ENCODE measurements at regions not wholly inside any gene's neighbourhood (a gene's known extent, or its start where the extent isn't known, plus 50 kb on each side); places are given as distances from the start of the nearest gene placed in this dataset.

GRCh38 chr3:159082519-159082918 lies 280.7 kb downstream of the MFSD1 start:
- Histone ChIP-seq H3K9me2 (replicated peaks; ENCODE audit: insufficient read depth) (no peaks in the 10 kb centered on the region), H2AFZ (no peak overlapping the region), H3K27ac (no peak overlapping the region), H3K9me3 (ENCODE audit: low read depth) (no peaks in the 10 kb centered on the region), H3K4me3 (no peak overlapping the region), H3K79me2 (no peaks in the 10 kb centered on the region), H3K4me2 (no peak overlapping the region), H3K4me1 (ENCODE audit: insufficient read depth) (no peaks in the 10 kb centered on the region), H3K27me3 (no peaks in the 10 kb centered on the region), H4K20me1 (ENCODE audit: insufficient read depth, poor library complexity, severe bottlenecking) (no peaks in the 10 kb centered on the region), H3K36me3 (replicated peaks; ENCODE audit: insufficient read depth, low read depth) (no peaks in the 10 kb centered on the region)
- no peak for DNase-seq (ENCODE audit: low spot score)
- TF ChIP-seq EZH2 (IDR thresholded peaks at IDR 0.05; ENCODE audit: borderline replicate concordance), result no peak
- no peak for TF ChIP-seq CTCF (IDR thresholded peaks at IDR 0.05; ENCODE audit: poor library complexity)
- no peak for TF ChIP-seq EZH2phosphoT487 (IDR thresholded peaks at IDR 0.05; ENCODE audit: low read depth, severe bottlenecking, unreplicated experiment)
- WGBS (ENCODE audit: low lambda C conversion rate, missing lambda C conversion rate), result 89% methylated on average over 1 of the region's 1 CpG

- no peaks in the 10 kb centered on the region for H3K9me3 ChIP-seq (ENCODE audit: low read depth)
- no peak overlapping the region for H3K27ac ChIP-seq
- H4K20me1 ChIP-seq (ENCODE audit: insufficient read depth, poor library complexity, severe bottlenecking), result no peaks in the 10 kb centered on the region
- H3K4me1 ChIP-seq (ENCODE audit: insufficient read depth), result no peaks in the 10 kb centered on the region
- H3K4me3 ChIP-seq, result no peak overlapping the region
- TF ChIP-seq EZH2 (IDR thresholded peaks at IDR 0.05; ENCODE audit: borderline replicate concordance), result no peak
- H3K79me2 ChIP-seq, result no peaks in the 10 kb centered on the region
- H3K36me3 ChIP-seq (replicated peaks; ENCODE audit: insufficient read depth, low read depth), result no peaks in the 10 kb centered on the region
- no peak overlapping the region for H2AFZ ChIP-seq
- DNase-seq (ENCODE audit: low spot score), result no peak
- H3K9me2 ChIP-seq (replicated peaks; ENCODE audit: insufficient read depth), result no peaks in the 10 kb centered on the region
- H3K27me3 ChIP-seq, result no peaks in the 10 kb centered on the region
- no peak overlapping the region for H3K4me2 ChIP-seq
These were observed 290.1 kb downstream of the MFSD1 start for GRCh38 chr3:159091936-159092335.

GRCh38 chr3:159102001-159102400 lies 300.1 kb downstream of the MFSD1 start:
- Histone ChIP-seq H2AFZ (no peak overlapping the region), H3K27me3 (no peaks in the 10 kb centered on the region), H3K27ac (no peak overlapping the region), H3K4me3 (no peak overlapping the region), H3K79me2 (no peaks in the 10 kb centered on the region), H3K4me1 (ENCODE audit: insufficient read depth) (no peaks in the 10 kb centered on the region), H3K9me3 (ENCODE audit: low read depth) (no peaks in the 10 kb centered on the region), H3K4me2 (no peak overlapping the region), H3K9me2 (replicated peaks; ENCODE audit: insufficient read depth) (no peaks in the 10 kb centered on the region), H4K20me1 (ENCODE audit: insufficient read depth, poor library complexity, severe bottlenecking) (no peaks in the 10 kb centered on the region), H3K36me3 (replicated peaks; ENCODE audit: insufficient read depth, low read depth) (no peaks in the 10 kb centered on the region)
- no peak for DNase-seq (ENCODE audit: low spot score)
- TF ChIP-seq EZH2phosphoT487 (IDR thresholded peaks at IDR 0.05; ENCODE audit: low read depth, severe bottlenecking, unreplicated experiment) (no peak), EZH2 (IDR thresholded peaks at IDR 0.05; ENCODE audit: borderline replicate concordance) (no peak)
- 92% methylated on average over 1 of the region's 1 CpG for WGBS (ENCODE audit: low lambda C conversion rate, missing lambda C conversion rate)

GRCh38 chr3:159112724-159113123 lies 310.9 kb downstream of the MFSD1 start:
- Histone ChIP-seq H3K4me3 (no peak overlapping the region), H3K4me1 (ENCODE audit: insufficient read depth) (no peaks in the 10 kb centered on the region), H3K27ac (no peak overlapping the region), H4K20me1 (ENCODE audit: insufficient read depth, poor library complexity, severe bottlenecking) (no peaks in the 10 kb centered on the region), H3K9me3 (ENCODE audit: low read depth) (no peaks in the 10 kb centered on the region), H3K4me2 (no peak overlapping the region), H3K9me2 (replicated peaks; ENCODE audit: insufficient read depth) (no peaks in the 10 kb centered on the region), H2AFZ (no peak overlapping the region), H3K27me3 (no peaks in the 10 kb centered on the region), H3K79me2 (no peaks in the 10 kb centered on the region), H3K36me3 (replicated peaks; ENCODE audit: insufficient read depth, low read depth) (no peaks in the 10 kb centered on the region)
- no peak for DNase-seq (ENCODE audit: low spot score)
- TF ChIP-seq EZH2 (IDR thresholded peaks at IDR 0.05; ENCODE audit: borderline replicate concordance), result no peak
- no peak for TF ChIP-seq EZH2phosphoT487 (IDR thresholded peaks at IDR 0.05; ENCODE audit: low read depth, severe bottlenecking, unreplicated experiment)

- H3K27ac ChIP-seq, result no peak overlapping the region
- H3K79me2 ChIP-seq, result no peaks in the 10 kb centered on the region
- 87% methylated on average over 6 of the region's 6 CpGs for WGBS (ENCODE audit: low lambda C conversion rate, missing lambda C conversion rate)
- no peak overlapping the region for H2AFZ ChIP-seq
- TF ChIP-seq EZH2phosphoT487 (IDR thresholded peaks at IDR 0.05; ENCODE audit: low read depth, severe bottlenecking, unreplicated experiment), result no peak
- no peak overlapping the region for H3K4me2 ChIP-seq
- no peaks in the 10 kb centered on the region for H3K27me3 ChIP-seq
- no peak overlapping the region for H3K4me3 ChIP-seq
- no peaks in the 10 kb centered on the region for H3K4me1 ChIP-seq (ENCODE audit: insufficient read depth)
- no peaks in the 10 kb centered on the region for H3K9me2 ChIP-seq (replicated peaks; ENCODE audit: insufficient read depth)
- H4K20me1 ChIP-seq (ENCODE audit: insufficient read depth, poor library complexity, severe bottlenecking), result no peaks in the 10 kb centered on the region
- no peaks in the 10 kb centered on the region for H3K36me3 ChIP-seq (replicated peaks; ENCODE audit: insufficient read depth, low read depth)
- no peak for DNase-seq (ENCODE audit: low spot score)
- no peaks in the 10 kb centered on the region for H3K9me3 ChIP-seq (ENCODE audit: low read depth)
These were observed 311.5 kb downstream of the MFSD1 start for GRCh38 chr3:159113221-159113875.

Data from hepatocyte (in vitro differentiated cells).